ENCODE measurements at regions not wholly inside any gene's neighbourhood (a gene's known extent, or its start where the extent isn't known, plus 50 kb on each side); places are given as distances from the start of the nearest gene placed in this dataset.

- TF ChIP-seq CTCF (IDR thresholded peaks at IDR 0.05; ENCODE audit: low read depth, low read length), result no peak
Measured at GRCh38 chr19:31946491-31946890, 398.9 kb upstream of the ZNF507 start.

GRCh38 chr19:31947436-31948115 lies 397.8 kb upstream of the ZNF507 start:
- no peak overlapping the region for H3K4me3 ChIP-seq (ENCODE audit: low read depth, low read length)
- no peak for TF ChIP-seq CTCF (IDR thresholded peaks at IDR 0.05; ENCODE audit: low read depth, low read length)

More at GRCh38 chr19:31946491-31946890, 398.9 kb upstream of the ZNF507 start:
- H3K4me3 ChIP-seq (ENCODE audit: low read depth, low read length), result no peak overlapping the region

GRCh38 chr19:31952693-31953092 lies 392.7 kb upstream of the ZNF507 start:
- no peak for TF ChIP-seq CTCF (IDR thresholded peaks at IDR 0.05; ENCODE audit: low read depth, low read length)

GRCh38 chr19:31955061-31955460 lies 390.3 kb upstream of the ZNF507 start:
- no peak for TF ChIP-seq CTCF (IDR thresholded peaks at IDR 0.05; ENCODE audit: low read depth, low read length)
- no peak overlapping the region for H3K4me3 ChIP-seq (ENCODE audit: low read depth, low read length)

More at GRCh38 chr19:31952693-31953092, 392.7 kb upstream of the ZNF507 start:
- H3K4me3 ChIP-seq (ENCODE audit: low read depth, low read length), result no peak overlapping the region

GRCh38 chr19:31955884-31956283 lies 389.5 kb upstream of the ZNF507 start:
- TF ChIP-seq CTCF (IDR thresholded peaks at IDR 0.05; ENCODE audit: low read depth, low read length), result no peak
- no peak overlapping the region for H3K4me3 ChIP-seq (ENCODE audit: low read depth, low read length)

GRCh38 chr19:31956771-31957392 lies 388.5 kb upstream of the ZNF507 start:
- no peak overlapping the region for H3K4me3 ChIP-seq (ENCODE audit: low read depth, low read length)
- TF ChIP-seq CTCF (IDR thresholded peaks at IDR 0.05; ENCODE audit: low read depth, low read length), result no peak

GRCh38 chr19:31957711-31958110 lies 387.7 kb upstream of the ZNF507 start:
- H3K4me3 ChIP-seq (ENCODE audit: low read depth, low read length), result no peak overlapping the region
- TF ChIP-seq CTCF (IDR thresholded peaks at IDR 0.05; ENCODE audit: low read depth, low read length), result no peak

All from WI38 (cell line).